Mesenchymal stem cell (in vitro differentiated cells and primary cell): ENCODE measurements at regions not wholly inside any gene's neighbourhood (a gene's known extent, or its start where the extent isn't known, plus 50 kb on each side); places are given as distances from the start of the nearest gene placed in this dataset.

Source experiments
- DNase-seq: peaks from one replicate; pipeline ENCODE4 v3.0.0-alpha.2; 2013
- H2AFZ ChIP-seq: one replicate; pipeline ENCODE4 v1.6.1; 2013; ENCODE audit warnings: low read depth, mild to moderate bottlenecking, control low read depth, inconsistent platforms, low read length, moderate library complexity
- H2AK5ac ChIP-seq: 2 replicates; pipeline ENCODE4 v1.6.1; 2013; ENCODE audit warnings: low read length, moderate library complexity, mild to moderate bottlenecking, inconsistent platforms; ENCODE audit not compliant: severe bottlenecking
- H2BK120ac ChIP-seq: one replicate; pipeline ENCODE4 v1.6.1; 2013; ENCODE audit warnings: low read depth, mild to moderate bottlenecking, inconsistent platforms, low read length, moderate library complexity
- H2BK12ac ChIP-seq, 2 experiments: one replicate each; pipeline ENCODE4 v1.6.1; 2013; ENCODE audit warnings: inconsistent platforms in 2 of 2, low read length in 2 of 2, mild to moderate bottlenecking in 2 of 2, moderate library complexity in 2 of 2, control low read depth in 1 of 2
- H2BK15ac ChIP-seq: one replicate; pipeline ENCODE4 v1.6.1; 2013; ENCODE audit warnings: mild to moderate bottlenecking, low read depth, inconsistent platforms; ENCODE audit not compliant: poor library complexity, severe bottlenecking
- H2BK5ac ChIP-seq: 2 replicates; pipeline ENCODE4 v1.6.1; 2013; ENCODE audit warnings: low read depth, mild to moderate bottlenecking, low read length, control low read depth, inconsistent platforms; ENCODE audit not compliant: poor library complexity, severe bottlenecking
- H3K14ac ChIP-seq, 2 experiments: one replicate each; pipeline ENCODE4 v1.6.1; 2013; ENCODE audit warnings: inconsistent platforms in 2 of 2, low read length in 2 of 2, control low read depth in 1 of 2, mild to moderate bottlenecking in 1 of 2, moderate library complexity in 1 of 2
- H3K18ac ChIP-seq, 2 experiments: one replicate each; pipeline ENCODE4 v1.6.1; 2013; ENCODE audit warnings: inconsistent platforms in 2 of 2, low read length in 2 of 2, control low read depth in 1 of 2, low read depth in 1 of 2, mild to moderate bottlenecking in 1 of 2
- H3K23ac ChIP-seq, 2 experiments: one replicate each; pipeline ENCODE4 v1.6.1; 2013; ENCODE audit warnings: inconsistent platforms in 2 of 2, low read length in 2 of 2, mild to moderate bottlenecking in 2 of 2, moderate library complexity in 2 of 2, control low read depth in 1 of 2
- H3K27ac ChIP-seq: 2 replicates; pipeline ENCODE4 v1.5.1; 2013; ENCODE audit warnings: mild to moderate bottlenecking, moderate library complexity, low read length, control low read depth, inconsistent platforms; ENCODE audit not compliant: poor library complexity, severe bottlenecking
- H3K27me3 ChIP-seq, 2 experiments: 2 replicates each; pipeline versions ENCODE4 v1.6.1 to v1.7.0; 2013; ENCODE audit warnings: low read length in 2 of 2, mild to moderate bottlenecking in 2 of 2, moderate library complexity in 2 of 2, control low read depth in 1 of 2, inconsistent platforms in 1 of 2; ENCODE audit not compliant: control insufficient read depth in 1 of 2, insufficient read depth in 1 of 2
- H3K36me3 ChIP-seq, 2 experiments: 2 replicates each; pipeline versions ENCODE4 v1.6.1 to v1.7.0; 2013; ENCODE audit warnings: low read length in 2 of 2, control low read depth in 1 of 2, inconsistent platforms in 1 of 2, low read depth in 1 of 2, mild to moderate bottlenecking in 1 of 2; ENCODE audit not compliant: insufficient read depth in 2 of 2, control insufficient read depth in 1 of 2
- H3K4ac ChIP-seq, 2 experiments: one replicate each; pipeline ENCODE4 v1.6.1; 2013; ENCODE audit warnings: inconsistent platforms in 2 of 2, low read length in 2 of 2, mild to moderate bottlenecking in 2 of 2, moderate library complexity in 2 of 2, control low read depth in 1 of 2, low read depth in 1 of 2
- H3K4me1 ChIP-seq: 2 replicates; pipeline ENCODE4 v1.6.1; 2013; ENCODE audit warnings: low read depth, low read length, control low read depth; ENCODE audit not compliant: control insufficient read depth, insufficient read depth
- H3K4me2 ChIP-seq: 2 replicates; pipeline ENCODE4 v1.6.1; 2013; ENCODE audit warnings: low read length, mild to moderate bottlenecking, inconsistent platforms; ENCODE audit not compliant: poor library complexity, severe bottlenecking
- H3K4me3 ChIP-seq, 2 experiments: 2 replicates each; pipeline versions ENCODE4 v1.5.1 to v1.7.0; 2013; ENCODE audit warnings: low read length in 2 of 2, mild to moderate bottlenecking in 2 of 2, control low read depth in 1 of 2, low read depth in 1 of 2; ENCODE audit not compliant: insufficient read depth in 1 of 2
- H3K79me1 ChIP-seq: replicated peaks from 2 replicates; pipeline ENCODE4 v1.6.1; 2013; ENCODE audit warnings: mild to moderate bottlenecking, control low read depth, low read length, inconsistent platforms; ENCODE audit not compliant: poor library complexity, severe bottlenecking
- H3K9ac ChIP-seq: 2 replicates; pipeline ENCODE4 v1.7.0; 2013; ENCODE audit warnings: mild to moderate bottlenecking, low read length, moderate library complexity
- H3K9me3 ChIP-seq: 2 replicates; pipeline ENCODE4 v1.7.0; 2013; ENCODE audit warnings: mild to moderate bottlenecking, low read length; ENCODE audit not compliant: control insufficient read depth
- H4K8ac ChIP-seq: one replicate; pipeline ENCODE4 v1.6.1; 2013; ENCODE audit warnings: inconsistent platforms, mild to moderate bottlenecking, low read length, moderate library complexity
- H4K91ac ChIP-seq: one replicate; pipeline ENCODE4 v1.6.1; 2013; ENCODE audit warnings: mild to moderate bottlenecking, low read length, inconsistent platforms
- WGBS: methylation state at CpG from one replicate; pipeline ENCODE4 v1.1.7; 2013; ENCODE audit warnings: mixed read lengths; 5-methylcytosine and 5-hydroxymethylcytosine counted together

DNA sequence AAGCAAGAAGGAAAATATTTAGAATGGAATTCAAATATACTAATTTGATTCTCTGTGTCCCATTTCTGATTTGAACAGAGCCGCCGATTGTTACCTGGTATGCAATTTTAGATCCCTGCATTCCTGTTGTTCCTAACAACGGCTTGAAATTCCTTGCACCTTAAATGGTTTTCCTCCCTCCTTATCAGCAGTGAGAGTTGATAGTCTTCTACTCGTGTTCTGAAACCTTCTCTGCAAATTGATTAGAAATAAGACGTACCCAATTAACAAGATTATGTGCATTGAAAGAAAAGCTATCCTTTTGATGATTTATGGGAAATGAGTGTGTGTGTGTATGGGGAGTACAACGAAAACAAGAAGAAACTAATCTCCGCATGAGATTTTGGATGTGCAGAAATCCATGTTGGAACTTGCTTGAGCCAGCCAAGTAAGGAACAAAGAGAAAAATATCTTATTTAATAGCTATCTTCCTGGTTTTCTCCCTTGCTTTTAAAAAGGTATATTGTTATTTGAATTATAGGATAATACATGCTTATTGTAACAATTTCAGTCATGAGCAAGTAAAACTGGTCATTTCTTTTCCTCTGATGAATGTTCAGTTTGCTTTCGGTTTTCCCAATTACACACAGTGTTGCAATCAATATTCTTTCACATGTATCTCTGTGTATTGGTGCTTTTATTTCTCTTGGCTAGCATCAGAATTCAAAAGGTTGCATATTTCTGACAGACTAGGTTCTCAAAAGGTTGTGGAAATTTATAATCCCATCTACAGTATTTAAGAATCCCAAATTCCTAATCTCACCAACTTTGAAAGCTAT, 211.1 kb upstream of the ACTBL2 start:
- peak overlapping the region; percentile 33 for H3K27ac ChIP-seq
- no peaks in the 10 kb centered on the region for H3K79me1 ChIP-seq
- no peak overlapping the region for H2BK5ac ChIP-seq
- H3K9ac ChIP-seq = peak overlapping the region; percentile 42
- peak; percentile 31 for DNase-seq
- no peak overlapping the region for H2AFZ ChIP-seq
- no peak overlapping the region for H2BK12ac ChIP-seq
- no peaks in the 10 kb centered on the region for H3K27me3 ChIP-seq
- H3K36me3 ChIP-seq = no peaks in the 10 kb centered on the region
- H2AK5ac ChIP-seq = no peak overlapping the region
- H3K14ac ChIP-seq = no peak overlapping the region
- 69% methylated on average over 6 of the region's 8 CpGs for WGBS
- no peak overlapping the region for H3K4ac ChIP-seq
- peak overlapping the region in 1 of 2 experiments; percentile 43 for H3K4me3 ChIP-seq
- no peak overlapping the region for H3K23ac ChIP-seq
- H2BK120ac ChIP-seq = no peak overlapping the region
- H3K9me3 ChIP-seq = no peaks in the 10 kb centered on the region
- H3K18ac ChIP-seq = no peak overlapping the region
- no peak overlapping the region for H2BK15ac ChIP-seq
- no peak overlapping the region for H4K91ac ChIP-seq
- H3K4me2 ChIP-seq = no peak overlapping the region
- H3K4me1 ChIP-seq = peaks cover 2% of the 10 kb centered on the region
- H4K8ac ChIP-seq = no peak overlapping the region

DNA sequence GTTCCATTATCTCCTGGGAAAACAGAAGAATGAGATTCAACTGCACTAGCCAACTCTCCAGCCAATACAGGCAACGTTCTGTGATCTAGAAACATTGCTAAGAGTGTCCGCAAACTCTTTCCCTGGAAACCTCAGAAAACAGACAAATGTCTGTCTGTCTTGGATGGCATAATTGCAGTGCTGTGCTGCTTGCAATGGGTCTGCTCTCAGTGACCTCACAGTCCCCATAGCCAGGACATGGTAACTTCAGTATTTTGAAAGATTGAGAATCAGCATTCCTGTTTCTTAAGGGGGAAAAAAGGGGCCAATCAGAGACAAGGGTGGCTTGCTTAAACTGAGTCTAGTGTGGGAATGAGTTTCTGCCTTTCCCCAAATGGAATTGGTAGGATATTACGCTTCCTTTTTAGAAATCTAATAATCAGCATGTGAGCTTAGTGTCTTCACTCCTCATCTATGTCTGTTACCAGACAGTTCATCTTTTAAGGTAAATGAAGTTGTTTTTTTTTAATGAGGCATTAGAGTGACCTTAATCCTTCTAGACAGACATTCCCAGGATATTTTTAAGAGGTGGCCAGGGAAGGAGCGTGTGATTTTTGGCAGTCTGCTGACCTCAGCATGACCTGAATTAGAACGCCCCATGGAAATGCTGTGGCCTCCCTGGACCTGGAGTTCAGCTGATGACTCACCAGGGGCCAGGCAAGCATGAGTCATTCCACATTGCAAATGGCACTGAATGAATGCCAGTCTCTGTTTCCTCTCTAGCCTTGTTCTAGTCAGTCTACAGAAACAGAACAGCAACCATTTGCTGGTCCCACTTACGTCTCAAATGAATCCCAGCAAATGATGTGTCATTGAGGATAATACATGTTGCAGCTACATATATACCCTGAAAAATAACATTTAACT, 210.2 kb upstream of the ACTBL2 start:
- peak overlapping the region; percentile 42 for H3K9ac ChIP-seq
- WGBS = 29% methylated on average over 4 of the region's 6 CpGs
- H3K36me3 ChIP-seq = no peaks in the 10 kb centered on the region
- no peak overlapping the region for H3K18ac ChIP-seq
- H4K91ac ChIP-seq = no peak overlapping the region
- no peak overlapping the region for H3K14ac ChIP-seq
- H2AFZ ChIP-seq = no peak overlapping the region
- no peak overlapping the region for H2BK15ac ChIP-seq
- H3K27me3 ChIP-seq = no peaks in the 10 kb centered on the region
- H2BK12ac ChIP-seq = peak overlapping the region; percentile 2 to 59
- no peak overlapping the region for H3K4me2 ChIP-seq
- H3K79me1 ChIP-seq = no peaks in the 10 kb centered on the region
- H3K4me3 ChIP-seq = peak overlapping the region in 1 of 2 experiments; percentile 43
- H3K4ac ChIP-seq = peak overlapping the region in 1 of 2 experiments; percentile 1
- H2BK120ac ChIP-seq = no peak overlapping the region
- no peak overlapping the region for H3K23ac ChIP-seq
- H3K4me1 ChIP-seq = peaks cover 2% of the 10 kb centered on the region
- peak overlapping the region; percentile 16 for H2AK5ac ChIP-seq
- H3K9me3 ChIP-seq = no peaks in the 10 kb centered on the region
- H4K8ac ChIP-seq = no peak overlapping the region
- peak overlapping the region; percentile 45 for H3K27ac ChIP-seq
- peak; percentile 93 for DNase-seq
- H2BK5ac ChIP-seq = no peak overlapping the region

DNA sequence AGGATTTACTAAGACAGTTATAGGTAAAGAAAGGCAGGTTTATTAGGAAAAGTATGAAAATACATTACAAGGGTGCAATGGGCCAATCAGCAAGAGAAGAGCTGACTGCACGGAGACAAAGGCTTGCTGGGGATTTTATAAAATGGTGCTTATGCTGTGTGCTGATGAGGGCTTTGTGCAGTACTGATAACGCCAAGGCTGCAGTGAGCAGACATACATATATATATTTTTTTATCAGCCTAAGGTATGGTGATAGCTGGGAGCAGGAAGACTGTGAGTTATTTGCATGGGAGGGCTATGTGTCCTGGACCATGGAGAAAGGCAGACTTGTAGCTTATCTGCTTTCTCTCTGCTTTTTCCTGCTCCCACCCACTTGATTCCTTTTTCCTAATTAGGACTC, 208.1 kb upstream of the ACTBL2 start:
- Histone ChIP-seq H4K8ac (no peak overlapping the region), H2AK5ac (no peak overlapping the region), H4K91ac (no peak overlapping the region), H3K79me1 (no peaks in the 10 kb centered on the region), H3K4me3 (no peak overlapping the region), H3K4ac (no peak overlapping the region), H3K9ac (no peak overlapping the region), H3K27me3 (no peaks in the 10 kb centered on the region), H3K27ac (no peak overlapping the region), H2BK5ac (no peak overlapping the region), H2BK120ac (no peak overlapping the region), H3K4me2 (no peak overlapping the region), H3K9me3 (no peaks in the 10 kb centered on the region), H2BK12ac (no peak overlapping the region), H3K14ac (no peak overlapping the region), H2BK15ac (no peak overlapping the region), H3K4me1 (peaks cover 2% of the 10 kb centered on the region), H3K36me3 (no peaks in the 10 kb centered on the region), H3K23ac (no peak overlapping the region), H2AFZ (no peak overlapping the region), H3K18ac (no peak overlapping the region)
- DNase-seq = no peak
- WGBS = 89% methylated on average over 1 of the region's 2 CpGs

DNA sequence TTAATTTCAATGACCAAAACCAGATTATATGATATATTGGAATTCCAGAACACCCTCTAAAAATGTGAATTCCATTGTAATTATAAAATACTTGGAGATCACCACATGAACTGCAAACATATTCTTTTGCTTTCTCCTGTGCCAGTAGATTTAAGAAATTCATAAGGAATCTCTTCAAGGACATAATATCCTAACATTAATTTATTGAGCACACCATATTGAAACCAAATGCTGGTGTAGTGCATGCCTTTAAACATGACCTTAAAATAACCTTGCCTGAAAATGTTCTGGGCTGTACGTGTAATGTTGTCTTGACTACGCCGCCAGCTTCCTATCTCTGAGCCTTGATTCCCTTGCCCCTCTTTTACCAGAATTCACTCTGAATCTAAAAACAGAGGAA, 205.0 kb upstream of the ACTBL2 start:
- H2BK12ac ChIP-seq = no peak overlapping the region
- H2AK5ac ChIP-seq = no peak overlapping the region
- no peaks in the 10 kb centered on the region for H3K79me1 ChIP-seq
- no peak overlapping the region for H2BK5ac ChIP-seq
- no peak overlapping the region for H2AFZ ChIP-seq
- no peak overlapping the region for H3K18ac ChIP-seq
- H3K4me2 ChIP-seq = no peak overlapping the region
- H3K36me3 ChIP-seq = no peaks in the 10 kb centered on the region
- H4K91ac ChIP-seq = no peak overlapping the region
- no peak overlapping the region for H3K27ac ChIP-seq
- H3K23ac ChIP-seq = no peak overlapping the region
- no peak overlapping the region for H4K8ac ChIP-seq
- peaks cover under 1% of the 10 kb centered on the region for H3K4me1 ChIP-seq
- H2BK120ac ChIP-seq = no peak overlapping the region
- H3K4ac ChIP-seq = no peak overlapping the region
- no peak for DNase-seq
- no peaks in the 10 kb centered on the region for H3K9me3 ChIP-seq
- no peak overlapping the region for H3K14ac ChIP-seq
- no peak overlapping the region for H2BK15ac ChIP-seq
- H3K27me3 ChIP-seq = no peaks in the 10 kb centered on the region
- H3K9ac ChIP-seq = no peak overlapping the region
- H3K4me3 ChIP-seq = no peak overlapping the region
- 98% methylated on average over 3 of the region's 3 CpGs for WGBS
